GM12878 (cell line): ENCODE measurements at regions not wholly inside any gene's neighbourhood (a gene's known extent, or its start where the extent isn't known, plus 50 kb on each side); places are given as distances from the start of the nearest gene placed in this dataset.

Experiments
- BCL3 ChIP-seq: IDR thresholded peaks from 2 replicates; pipeline ENCODE4 v1.6.1; 2011; ENCODE audit warnings: borderline replicate concordance, low read depth, mild to moderate bottlenecking, moderate library complexity, low read length; ENCODE audit not compliant: insufficient read depth, poor library complexity, severe bottlenecking
- BRCA1 ChIP-seq: IDR thresholded peaks from 2 replicates; pipeline ENCODE4 v1.6.1; 2011; ENCODE audit warnings: low read depth, low read length, improper control_type of control experiment
- CBX3 ChIP-seq: fragments of 200-600 bp; sonication (generic); IDR thresholded peaks from 2 replicates; pipeline ENCODE4 v1.6.1; 2016; ENCODE audit warnings: low read depth, borderline replicate concordance
- CTCF ChIP-seq, 3 experiments: IDR thresholded peaks in 2 of 3; conservative IDR thresholded peaks in 1 of 3; 2 replicates each; pipeline ENCODE4 v1.5.1; 2011; ENCODE audit warnings: low read depth in 3 of 3, low read length in 3 of 3, mild to moderate bottlenecking in 3 of 3, control low read depth in 2 of 3, moderate library complexity in 2 of 3, inconsistent platforms in 1 of 3, mixed read lengths in 1 of 3; ENCODE audit not compliant: control insufficient read depth in 2 of 3, insufficient read depth in 1 of 3; ENCODE audit errors: extremely low read depth in 1 of 3
- ESRRA ChIP-seq: IDR thresholded peaks from 2 replicates; pipeline ENCODE4 v1.6.1; 2012; ENCODE audit warnings: mild to moderate bottlenecking, low read length, improper control_type of control experiment
- POLR2A ChIP-seq: IDR thresholded peaks from 2 replicates; pipeline ENCODE4 v1.6.1; 2011; ENCODE audit warnings: low read depth, mild to moderate bottlenecking, low read length
- POLR2AphosphoS5 ChIP-seq: IDR thresholded peaks from 2 replicates; pipeline ENCODE4 v1.6.1; 2011; ENCODE audit warnings: mild to moderate bottlenecking, low read length, inconsistent platforms
- REST ChIP-seq: IDR thresholded peaks from 2 replicates; pipeline ENCODE4 v1.6.1; 2012; ENCODE audit warnings: mild to moderate bottlenecking, low read depth, low read length
- SIN3A ChIP-seq: IDR thresholded peaks from 2 replicates; pipeline ENCODE4 v1.6.1; 2012; ENCODE audit warnings: low read depth, low read length, improper control_type of control experiment
- SP1 ChIP-seq: IDR thresholded peaks from one replicate; pipeline ENCODE4 v1.6.1; 2011; ENCODE audit warnings: low read depth, low read length

GRCh38 chr20:17878912-17879602, 89.5 kb downstream of the SNX5 start:
- TF ChIP-seq CBX3 (no peak), SP1 (no peak), REST (no peak), POLR2AphosphoS5 (no peak), CTCF (IDR thresholded peaks at IDR 0.05 in 2 of 3, conservative IDR thresholded peaks at IDR 0.05 in 1 of 3; ENCODE audit: control insufficient read depth in 2 of 3, extremely low read depth in 1 of 3, insufficient read depth in 1 of 3, low read depth in 3 of 3, low read length in 3 of 3) (peak; percentile 21 to 46 (median 35); a peak in 5 of 6 replicates), POLR2A (no peak), SIN3A (no peak), ESRRA (no peak), BRCA1 (no peak), BCL3 (no peak)
